GM19397 (cell line): ENCODE measurements at regions not wholly inside any gene's neighbourhood (a gene's known extent, or its start where the extent isn't known, plus 50 kb on each side); places are given as distances from the start of the nearest gene placed in this dataset.

Experiments
- ATAC-seq: cut with Tn5 transposase; IDR thresholded peaks from one replicate; pipeline ENCODE4 v1.9.1; 2021; ENCODE audit warnings: mild to moderate bottlenecking, moderate library complexity; ENCODE audit not compliant: unreplicated experiment

GRCh38 chr5:2303431-2304100 lies 420.8 kb upstream of the IRX4 start:
- ATAC-seq: no peak

- no peak for ATAC-seq
Measured at GRCh38 chr5:2302169-2302568, 419.4 kb upstream of the IRX4 start.

- ATAC-seq: no peak
Measured at GRCh38 chr5:2300861-2301574, 418.3 kb upstream of the IRX4 start.

- no peak for ATAC-seq
Measured at GRCh38 chr5:2300421-2300820, 417.7 kb upstream of the IRX4 start.

- no peak for ATAC-seq
Measured at GRCh38 chr5:2299388-2300220, 416.9 kb upstream of the IRX4 start.

- no peak for ATAC-seq
Measured at GRCh38 chr5:2298781-2299180, 416.1 kb upstream of the IRX4 start.

GRCh38 chr5:2297991-2298390 lies 415.3 kb upstream of the IRX4 start:
- ATAC-seq: no peak

- no peak for ATAC-seq
Measured at GRCh38 chr5:2295476-2295875, 412.8 kb upstream of the IRX4 start.

- ATAC-seq: no peak
Measured at GRCh38 chr5:2293906-2294305, 411.2 kb upstream of the IRX4 start.

- ATAC-seq: no peak
Measured at GRCh38 chr5:2291146-2291840, 408.6 kb upstream of the IRX4 start.

- no peak for ATAC-seq
Measured at GRCh38 chr5:2289380-2289779, 406.7 kb upstream of the IRX4 start.

- no peak for ATAC-seq
Measured at GRCh38 chr5:2288968-2289367, 406.2 kb upstream of the IRX4 start.

- no peak for ATAC-seq
Measured at GRCh38 chr5:2288466-2288865, 405.7 kb upstream of the IRX4 start.

- ATAC-seq: no peak
Measured at GRCh38 chr5:2286250-2286649, 403.5 kb upstream of the IRX4 start.

GRCh38 chr5:2284678-2285077 lies 402.0 kb upstream of the IRX4 start:
- ATAC-seq: no peak

- no peak for ATAC-seq
Measured at GRCh38 chr5:2283481-2284045, 400.8 kb upstream of the IRX4 start.

- no peak for ATAC-seq
Measured at GRCh38 chr5:2282893-2283292, 400.2 kb upstream of the IRX4 start.

- no peak for ATAC-seq
Measured at GRCh38 chr5:2282034-2282690, 399.4 kb upstream of the IRX4 start.

GRCh38 chr5:2281446-2281845 lies 398.7 kb upstream of the IRX4 start:
- no peak for ATAC-seq

GRCh38 chr5:2280318-2280717 lies 397.6 kb upstream of the IRX4 start:
- no peak for ATAC-seq
